Adrenal gland (tissue), 5 donors: ENCODE measurements at regions not wholly inside any gene's neighbourhood (a gene's known extent, or its start where the extent isn't known, plus 50 kb on each side); places are given as distances from the start of the nearest gene placed in this dataset.

Experiments used
- CTCF ChIP-seq, 6 experiments: fragments of 450-650 bp in 4 of 6; fragments of 200-600 bp in 2 of 6; sonication (generic) in 1 of 6; IDR thresholded peaks; 1 replicate in 5 of 6; 2 replicates in 1 of 6; pipeline versions ENCODE4 v1.5.1 to v1.8.0; 2016 to 2021; ENCODE audit warnings: antibody characterized with exemption in 6 of 6, mild to moderate bottlenecking in 2 of 6, moderate library complexity in 1 of 6
- POLR2A ChIP-seq, 2 donors: fragments of 450-650 bp; IDR thresholded peaks; one replicate each; pipeline ENCODE4 v1.6.1; 2017; ENCODE audit warnings: antibody characterized with exemption in 2 of 2, mild to moderate bottlenecking in 2 of 2, moderate library complexity in 1 of 2
- donor health status: DM: no; HTN: no; CAD: no.

GRCh38 chr5:84453405-84453804 is 68.7 kb upstream of the EDIL3 start:
- TF ChIP-seq POLR2A (IDR thresholded peaks at IDR 0.05): no peak
- no peak for TF ChIP-seq CTCF (IDR thresholded peaks at IDR 0.05)
